HAP-1 (cell line): ENCODE measurements at regions not wholly inside any gene's neighbourhood (a gene's known extent, or its start where the extent isn't known, plus 50 kb on each side); places are given as distances from the start of the nearest gene placed in this dataset.
A peak's percentile ranks its signal among the peaks of the same experiment; 100 is the strongest.

Experiments used
- DNase-seq, 2 experiments: peaks; one replicate each; pipeline ENCODE4 v3.0.0-alpha.2; 2016 to 2020; ENCODE audit warnings: low spot score in 2 of 2
- H3K27me3 ChIP-seq: fragments of 250-450 bp; sonication (Bioruptor Pico); 2 replicates; pipeline ENCODE4 v1.5.1; 2020; ENCODE audit warnings: low read depth, mild to moderate bottlenecking, moderate library complexity
- H3K36me3 ChIP-seq: fragments of 250-450 bp; sonication (Bioruptor Pico); replicated peaks from 2 replicates; pipeline ENCODE4 v1.5.1; 2020; ENCODE audit warnings: mild to moderate bottlenecking
- H3K4me1 ChIP-seq: fragments of 250-450 bp; sonication (Bioruptor Pico); 2 replicates; pipeline ENCODE4 v1.5.1; 2020; ENCODE audit warnings: mild to moderate bottlenecking
- H3K4me3 ChIP-seq: fragments of 250-450 bp; sonication (Bioruptor Pico); 2 replicates; pipeline ENCODE4 v1.5.1; 2020; ENCODE audit warnings: mild to moderate bottlenecking, moderate library complexity
- H3K9me3 ChIP-seq: fragments of 250-450 bp; sonication (Bioruptor Pico); 2 replicates; pipeline ENCODE4 v1.5.1; 2020; ENCODE audit warnings: mild to moderate bottlenecking, moderate library complexity
- in situ Hi-C: fragments of 300-500 bp; cut with MboI; formaldehyde crosslinking; loops from 3 replicates; pipeline ENCODE4 v1.14.3; 2020; ENCODE audit warnings: low sequenced_read_pairs, inconsistent platforms, mixed read lengths

DNA sequence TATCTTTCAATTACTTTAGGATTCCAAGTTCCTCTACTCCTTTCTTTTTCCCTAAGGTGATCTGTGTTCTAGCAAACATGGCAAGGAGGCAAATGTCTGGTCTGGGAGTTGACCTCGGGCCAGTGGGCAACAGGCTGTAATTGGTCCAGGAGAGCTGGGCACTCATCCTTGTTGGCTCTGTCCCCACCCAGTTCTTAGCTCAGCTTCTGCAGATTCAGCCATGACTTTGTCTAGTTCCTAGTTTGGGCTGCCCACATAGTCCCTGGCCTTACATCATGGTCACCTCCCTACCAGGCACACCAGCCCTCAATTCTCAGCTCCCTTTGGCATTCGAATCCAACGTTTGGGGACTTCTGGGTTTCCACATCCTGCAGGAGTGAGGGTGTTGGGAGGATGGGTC is 92.1 kb upstream of the DAP start:
- in situ Hi-C loops, result no loop called here
- DNase-seq, result no peak
- Histone ChIP-seq H3K4me1 (peaks cover 6% of the 10 kb centered on the region), H3K9me3 (no peaks in the 10 kb centered on the region), H3K36me3 (no peaks in the 10 kb centered on the region), H3K4me3 (no peak overlapping the region), H3K27me3 (no peaks in the 10 kb centered on the region)

DNA sequence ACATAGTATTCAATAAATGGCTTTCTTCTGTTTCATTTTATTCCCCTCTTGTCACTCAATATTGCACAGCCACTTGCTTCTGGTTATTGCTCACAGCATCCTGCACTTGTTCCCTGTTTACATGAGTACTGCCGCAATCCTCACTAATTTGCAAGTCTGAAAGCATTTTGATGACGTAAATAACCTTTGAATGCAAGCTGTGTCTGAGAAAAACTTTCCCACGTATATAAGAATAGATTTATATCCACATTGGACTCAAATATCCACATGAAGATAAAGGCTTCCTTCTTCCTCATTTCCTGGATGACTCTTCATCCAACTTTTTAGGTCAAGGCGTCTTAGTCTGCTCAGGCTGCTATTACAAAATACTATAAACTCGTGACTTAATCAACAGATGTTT is 88.2 kb upstream of the DAP start:
- H3K9me3 ChIP-seq, result no peaks in the 10 kb centered on the region
- in situ Hi-C loops, result no loop called here
- H3K4me3 ChIP-seq, result no peak overlapping the region
- DNase-seq, result no peak
- H3K36me3 ChIP-seq, result no peaks in the 10 kb centered on the region
- H3K4me1 ChIP-seq, result no peaks in the 10 kb centered on the region
- H3K27me3 ChIP-seq, result no peaks in the 10 kb centered on the region

DNA sequence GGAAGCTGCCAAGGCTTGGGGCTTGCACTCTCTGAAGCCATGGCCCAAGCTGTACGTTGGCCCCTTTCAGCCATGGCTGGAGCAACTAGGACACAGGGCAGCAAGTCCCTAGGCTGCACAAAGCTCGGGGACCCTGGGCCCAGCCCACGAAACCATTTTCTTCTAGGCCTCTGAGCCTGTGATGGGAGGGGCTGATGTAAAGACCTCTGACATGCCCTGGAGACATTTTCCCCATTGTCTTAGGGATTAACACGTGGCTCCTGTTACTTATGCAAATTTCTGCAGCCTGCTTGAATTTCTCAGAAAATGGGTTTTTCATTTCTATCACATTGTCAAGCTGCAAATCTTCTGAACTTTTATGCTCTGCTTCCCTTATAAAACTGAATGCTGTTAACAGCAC is 83.0 kb upstream of the DAP start:
- H3K4me1 ChIP-seq, result peaks cover 2% of the 10 kb centered on the region; the same call in 1 of the 2 replicates
- DNase-seq, result peak; percentile 34 to 57
- in situ Hi-C loops, result no loop called here
- no peaks in the 10 kb centered on the region for H3K27me3 ChIP-seq
- no peak overlapping the region for H3K4me3 ChIP-seq
- no peaks in the 10 kb centered on the region for H3K36me3 ChIP-seq
- no peaks in the 10 kb centered on the region for H3K9me3 ChIP-seq

DNA sequence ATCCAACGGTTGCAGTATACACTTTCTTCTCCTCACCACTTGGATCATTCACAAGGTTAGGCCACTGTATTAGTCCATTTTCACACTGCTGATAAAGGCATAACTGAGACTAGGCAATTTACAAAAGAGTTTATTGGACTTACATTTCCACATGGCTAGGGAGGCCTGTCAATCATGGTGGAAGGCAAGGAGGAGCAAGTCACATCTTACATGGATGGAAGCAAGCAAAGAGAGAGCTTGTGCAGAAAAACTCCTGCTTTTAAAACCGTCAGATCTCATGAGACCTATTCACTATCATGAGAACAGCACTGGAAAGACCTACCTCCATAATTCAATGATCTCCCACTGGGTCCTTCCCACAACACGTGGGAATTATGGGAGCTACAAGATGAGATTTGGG is 81.8 kb upstream of the DAP start:
- peaks cover 2% of the 10 kb centered on the region; the same call in 1 of the 2 replicates for H3K4me1 ChIP-seq
- no peak overlapping the region for H3K4me3 ChIP-seq
- H3K36me3 ChIP-seq, result no peaks in the 10 kb centered on the region
- no peaks in the 10 kb centered on the region for H3K27me3 ChIP-seq
- no peaks in the 10 kb centered on the region for H3K9me3 ChIP-seq
- no peak for DNase-seq
- in situ Hi-C loops, result no loop called here

DNA sequence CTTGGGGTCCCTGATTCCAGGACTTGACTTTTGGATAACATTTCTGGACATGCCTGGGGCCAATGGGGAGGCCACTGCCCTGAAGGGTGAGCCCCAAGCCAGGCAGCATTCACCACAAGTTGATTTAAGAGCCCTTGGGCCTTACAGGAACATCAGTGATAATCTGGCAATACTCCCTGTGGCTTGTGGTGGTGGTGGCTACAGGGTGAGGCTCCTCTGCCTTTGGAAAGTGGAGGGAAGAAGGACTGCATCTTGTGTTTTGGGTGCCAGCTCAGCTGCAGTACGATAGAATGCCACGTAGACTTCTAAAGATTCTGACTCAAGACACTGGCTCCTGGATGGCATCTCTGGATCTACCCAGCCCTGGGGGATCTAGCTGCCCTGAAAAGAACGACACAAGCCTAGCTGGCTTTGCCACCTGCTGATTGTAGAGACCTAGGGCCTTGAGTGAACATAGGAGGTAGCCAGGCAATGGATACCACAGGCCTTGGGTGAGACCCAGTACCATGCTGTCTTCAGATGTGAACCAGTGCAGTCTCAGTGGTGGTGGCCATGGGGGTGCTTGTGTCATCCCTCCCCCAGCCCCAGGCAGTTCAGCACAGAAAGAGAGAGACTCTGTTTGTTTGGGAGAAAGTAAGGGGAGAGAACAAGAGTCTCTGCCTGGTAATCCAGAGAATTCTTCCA is 79.0 kb upstream of the DAP start:
- in situ Hi-C loops, result no loop called here
- H3K27me3 ChIP-seq, result no peaks in the 10 kb centered on the region
- H3K4me1 ChIP-seq, result peaks cover 2% of the 10 kb centered on the region; the same call in 1 of the 2 replicates
- H3K9me3 ChIP-seq, result no peaks in the 10 kb centered on the region
- no peak for DNase-seq
- H3K4me3 ChIP-seq, result no peak overlapping the region
- no peaks in the 10 kb centered on the region for H3K36me3 ChIP-seq

DNA sequence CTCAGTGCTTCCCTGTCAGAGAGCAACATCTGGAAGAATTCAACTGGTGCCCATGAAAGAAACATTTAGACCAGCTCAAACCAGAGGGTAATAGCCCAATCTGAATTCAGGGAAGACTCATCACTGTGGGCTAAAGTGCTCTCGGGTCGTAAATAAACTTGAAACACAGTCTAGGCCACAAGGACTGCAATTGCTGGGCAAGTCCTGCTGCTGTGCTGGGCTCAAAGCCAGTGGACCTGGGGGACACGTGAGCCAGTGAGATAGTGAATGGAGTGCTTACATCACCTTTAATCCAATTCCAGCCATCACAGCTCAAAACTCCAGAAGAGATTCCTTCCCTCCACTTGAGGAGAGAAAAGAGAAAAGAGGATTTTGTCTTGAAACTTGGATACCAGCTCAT is 78.1 kb upstream of the DAP start:
- H3K36me3 ChIP-seq, result no peaks in the 10 kb centered on the region
- H3K9me3 ChIP-seq, result no peaks in the 10 kb centered on the region
- DNase-seq, result no peak
- 0 out of 2 replicates have a peak, but pooled peaks cover 1% of the 10 kb centered on the region for H3K27me3 ChIP-seq
- H3K4me3 ChIP-seq, result no peak overlapping the region
- peaks cover 2% of the 10 kb centered on the region; the same call in 1 of the 2 replicates for H3K4me1 ChIP-seq
- in situ Hi-C loops, result no loop called here

DNA sequence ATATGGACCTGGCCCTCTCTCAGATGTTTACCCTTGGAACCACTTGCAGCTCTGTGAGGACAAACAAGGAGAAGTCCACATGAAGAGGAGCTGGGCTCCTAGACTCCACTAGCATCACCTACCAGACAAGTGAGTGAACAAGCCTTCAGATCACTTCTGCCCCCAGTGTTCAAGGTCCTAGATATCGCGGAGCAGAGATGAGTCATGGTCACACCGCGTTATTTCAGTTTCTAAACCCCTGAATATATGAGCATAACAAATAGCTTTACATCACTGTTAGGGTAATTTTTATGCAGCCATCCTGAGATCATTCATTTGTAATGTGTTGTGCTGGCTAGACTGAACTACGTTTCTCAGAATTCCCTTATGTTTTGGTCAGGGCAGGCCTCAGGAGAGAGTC is 77.0 kb upstream of the DAP start:
- H3K9me3 ChIP-seq, result no peaks in the 10 kb centered on the region
- H3K36me3 ChIP-seq, result no peaks in the 10 kb centered on the region
- H3K4me3 ChIP-seq, result no peak overlapping the region
- in situ Hi-C loops, result no loop called here
- H3K27me3 ChIP-seq, result 0 out of 2 replicates have a peak, but pooled peaks cover 2% of the 10 kb centered on the region
- no peaks in the 10 kb centered on the region for H3K4me1 ChIP-seq
- no peak for DNase-seq

DNA sequence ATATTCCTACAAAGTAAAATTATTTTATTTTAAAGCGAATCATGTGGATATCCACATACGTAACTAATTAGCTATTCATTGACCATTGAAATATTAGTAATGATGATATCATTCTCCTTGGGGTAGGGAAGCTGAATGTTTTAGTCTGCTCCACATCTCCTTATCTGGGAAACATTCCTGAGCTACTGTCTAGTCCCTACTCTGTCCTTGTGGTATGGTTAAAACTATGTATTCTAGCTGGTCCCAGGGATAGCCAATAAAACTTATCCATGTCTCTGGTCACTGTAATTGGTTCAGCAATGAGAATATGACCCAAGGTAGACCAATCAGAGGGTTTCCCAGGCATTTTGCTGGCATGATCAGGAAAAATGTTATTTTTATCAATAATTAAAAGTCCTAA is 76.0 kb upstream of the DAP start:
- no peaks in the 10 kb centered on the region for H3K36me3 ChIP-seq
- H3K9me3 ChIP-seq, result no peaks in the 10 kb centered on the region
- no peak overlapping the region for H3K4me3 ChIP-seq
- no peaks in the 10 kb centered on the region for H3K4me1 ChIP-seq
- in situ Hi-C loops, result no loop called here
- DNase-seq, result no peak
- H3K27me3 ChIP-seq, result 0 out of 2 replicates have a peak, but pooled peaks cover 2% of the 10 kb centered on the region

DNA sequence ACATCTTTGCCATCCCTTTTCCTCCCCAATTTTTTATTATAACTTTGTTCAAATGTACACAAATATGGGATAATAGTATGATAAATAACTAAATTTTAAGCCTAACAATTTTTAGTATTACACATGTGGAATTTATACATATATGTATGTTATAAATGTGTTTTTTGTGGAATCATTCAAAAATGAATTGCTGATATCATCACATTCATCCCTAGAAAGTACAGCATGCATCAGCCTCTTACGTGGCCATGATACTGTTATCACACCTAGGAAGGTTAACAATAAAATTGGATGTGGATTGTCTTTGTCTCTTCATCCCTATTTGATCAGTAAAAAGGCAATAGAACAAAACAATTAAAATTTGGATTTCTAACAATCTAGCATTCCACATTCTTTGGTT is 73.7 kb upstream of the DAP start:
- in situ Hi-C loops, result no loop called here
- H3K36me3 ChIP-seq, result no peaks in the 10 kb centered on the region
- H3K4me3 ChIP-seq, result no peak overlapping the region

DNA sequence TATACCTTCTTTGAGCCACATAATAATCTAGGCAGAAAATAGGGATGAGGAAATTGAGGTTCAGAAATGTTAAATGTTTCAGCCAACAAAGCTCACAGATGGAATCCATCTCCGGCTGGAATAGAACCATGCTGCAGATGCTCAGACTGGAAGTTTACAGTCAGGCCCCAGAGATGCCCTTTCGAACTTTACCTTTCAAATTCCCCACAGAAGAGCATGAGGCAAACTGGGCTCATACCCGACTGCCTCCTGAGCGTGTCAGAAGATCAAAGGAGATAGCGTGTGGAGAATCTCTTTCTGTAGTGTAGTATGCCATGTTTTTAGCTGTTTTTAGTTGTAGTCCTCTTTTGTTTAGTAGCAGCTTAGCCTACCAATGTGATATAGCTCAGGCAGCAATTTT is 72.0 kb upstream of the DAP start:
- H3K27me3 ChIP-seq, result 0 out of 2 replicates have a peak, but pooled peaks cover 2% of the 10 kb centered on the region
- H3K9me3 ChIP-seq, result no peaks in the 10 kb centered on the region
- in situ Hi-C loops, result no loop called here
- H3K4me3 ChIP-seq, result no peak overlapping the region
- no peaks in the 10 kb centered on the region for H3K4me1 ChIP-seq
- H3K36me3 ChIP-seq, result no peaks in the 10 kb centered on the region
- no peak for DNase-seq

More for the DNA sequence above, 73.7 kb upstream of the DAP start:
- no peaks in the 10 kb centered on the region for H3K4me1 ChIP-seq
- no peak for DNase-seq
- H3K9me3 ChIP-seq, result no peaks in the 10 kb centered on the region
- 0 out of 2 replicates have a peak, but pooled peaks cover 2% of the 10 kb centered on the region for H3K27me3 ChIP-seq

DNA sequence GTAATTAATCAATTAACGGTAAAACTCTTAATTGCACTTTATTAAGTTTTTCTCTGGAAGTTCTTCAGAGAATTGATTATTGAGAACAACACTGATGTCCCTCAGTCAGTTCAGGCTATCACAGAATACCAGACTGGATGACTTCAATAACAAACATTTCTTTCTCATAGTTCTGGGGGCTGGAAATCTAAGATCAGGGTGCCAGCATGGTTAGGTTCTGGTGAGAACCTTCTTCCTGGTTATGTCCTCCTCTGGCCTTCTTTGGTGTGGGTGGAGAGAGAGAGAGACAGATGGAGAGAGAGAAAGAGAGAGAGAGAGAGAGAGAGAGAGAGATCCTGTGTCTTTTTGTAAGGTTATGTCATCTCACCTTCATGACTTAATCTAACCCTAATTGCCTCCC is 71.4 kb upstream of the DAP start:
- Histone ChIP-seq H3K36me3 (no peaks in the 10 kb centered on the region), H3K27me3 (0 out of 2 replicates have a peak, but pooled peaks cover 2% of the 10 kb centered on the region), H3K4me3 (no peak overlapping the region), H3K4me1 (no peaks in the 10 kb centered on the region), H3K9me3 (no peaks in the 10 kb centered on the region)
- no peak for DNase-seq
- in situ Hi-C loops, result no loop called here

DNA sequence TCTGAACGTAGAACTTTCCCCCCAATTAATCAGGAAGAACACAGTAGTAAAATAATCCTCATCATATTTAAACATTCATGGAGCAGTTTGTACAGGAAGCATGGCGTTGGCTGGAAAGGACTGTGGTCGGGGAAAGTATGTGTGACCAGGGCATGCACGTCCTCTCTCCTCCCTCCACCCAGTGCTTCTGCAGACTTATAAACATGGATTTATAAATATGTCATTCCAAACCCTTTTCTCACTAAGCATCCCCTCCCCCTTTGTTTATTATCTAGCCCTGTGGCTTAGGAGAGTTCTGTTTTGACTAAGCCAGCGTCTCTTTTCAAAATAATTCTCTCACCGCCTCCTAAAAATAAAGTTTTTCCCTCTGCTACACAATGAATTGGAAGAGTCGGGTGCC is 70.4 kb upstream of the DAP start:
- Histone ChIP-seq H3K27me3 (0 out of 2 replicates have a peak, but pooled peaks cover 2% of the 10 kb centered on the region), H3K4me1 (no peaks in the 10 kb centered on the region), H3K9me3 (no peaks in the 10 kb centered on the region), H3K4me3 (no peak overlapping the region), H3K36me3 (no peaks in the 10 kb centered on the region)
- in situ Hi-C loops, result no loop called here
- DNase-seq, result no peak

DNA sequence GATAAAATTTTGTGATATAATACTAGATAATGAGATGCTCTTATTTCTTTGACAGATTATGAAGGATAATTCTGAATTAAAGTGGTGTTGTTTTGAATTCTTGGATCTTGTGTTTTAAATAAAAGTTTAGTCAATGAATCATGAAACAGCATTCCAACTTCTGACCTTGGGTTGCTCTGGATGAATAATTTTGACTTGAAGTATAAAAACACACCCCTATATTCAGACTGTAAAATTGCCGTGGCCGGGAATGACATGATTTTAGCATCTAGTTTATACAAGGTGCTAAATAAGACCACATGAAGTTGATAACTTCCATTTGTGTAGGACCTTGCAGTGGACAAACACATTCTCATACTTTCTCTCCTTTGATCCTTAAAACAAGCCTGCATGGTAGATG is 67.2 kb upstream of the DAP start:
- DNase-seq, result no peak
- Histone ChIP-seq H3K36me3 (no peaks in the 10 kb centered on the region), H3K9me3 (no peaks in the 10 kb centered on the region), H3K27me3 (no peaks in the 10 kb centered on the region), H3K4me3 (no peak overlapping the region), H3K4me1 (no peaks in the 10 kb centered on the region)
- in situ Hi-C loops, result no loop called here

DNA sequence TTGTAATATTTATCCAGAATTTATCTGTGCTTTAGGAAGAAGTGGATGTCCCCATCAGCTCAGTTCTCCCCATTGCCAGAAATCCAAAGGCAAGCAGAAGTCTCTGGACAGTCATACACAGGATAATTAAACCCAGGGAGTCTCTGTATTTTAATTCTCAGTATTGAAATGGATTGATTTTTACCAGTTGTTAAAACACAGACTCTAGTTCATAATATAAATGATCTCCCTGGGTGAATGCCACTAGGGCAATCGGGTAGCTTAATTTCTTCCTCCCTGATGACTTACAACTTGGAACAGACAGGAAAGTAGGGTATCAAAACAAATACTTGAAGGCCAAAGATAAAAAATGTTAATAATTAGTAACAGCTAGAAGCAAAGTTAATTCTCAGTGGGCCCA is 66.5 kb upstream of the DAP start:
- Histone ChIP-seq H3K36me3 (no peaks in the 10 kb centered on the region), H3K4me3 (no peak overlapping the region), H3K9me3 (no peaks in the 10 kb centered on the region), H3K27me3 (no peaks in the 10 kb centered on the region), H3K4me1 (no peaks in the 10 kb centered on the region)
- no peak for DNase-seq
- in situ Hi-C loops, result no loop called here

DNA sequence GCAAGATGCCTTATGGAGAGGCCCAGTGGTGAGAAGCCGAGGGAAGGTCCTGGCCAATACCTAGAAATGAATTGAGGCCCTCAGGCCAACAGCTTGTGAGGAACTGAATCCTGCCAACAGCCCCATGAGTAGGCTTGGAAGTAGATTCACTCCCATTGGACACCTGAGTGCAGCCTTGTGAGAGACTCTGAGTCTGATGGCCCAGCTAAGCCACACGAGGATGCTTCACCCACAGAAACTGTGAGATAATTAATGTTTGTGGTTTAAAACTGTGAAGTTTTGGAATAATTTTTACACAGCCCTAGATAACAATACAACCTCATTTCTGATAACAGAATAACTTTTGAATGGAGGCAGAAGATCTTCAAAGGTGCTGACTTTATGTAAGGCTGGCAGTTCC is 65.9 kb upstream of the DAP start:
- Histone ChIP-seq H3K4me3 (no peak overlapping the region), H3K36me3 (no peaks in the 10 kb centered on the region), H3K27me3 (no peaks in the 10 kb centered on the region), H3K4me1 (no peaks in the 10 kb centered on the region), H3K9me3 (no peaks in the 10 kb centered on the region)
- DNase-seq, result no peak
- in situ Hi-C loops, result no loop called here
